ENCODE measurements at regions not wholly inside any gene's neighbourhood (a gene's known extent, or its start where the extent isn't known, plus 50 kb on each side); places are given as distances from the start of the nearest gene placed in this dataset.

DNA sequence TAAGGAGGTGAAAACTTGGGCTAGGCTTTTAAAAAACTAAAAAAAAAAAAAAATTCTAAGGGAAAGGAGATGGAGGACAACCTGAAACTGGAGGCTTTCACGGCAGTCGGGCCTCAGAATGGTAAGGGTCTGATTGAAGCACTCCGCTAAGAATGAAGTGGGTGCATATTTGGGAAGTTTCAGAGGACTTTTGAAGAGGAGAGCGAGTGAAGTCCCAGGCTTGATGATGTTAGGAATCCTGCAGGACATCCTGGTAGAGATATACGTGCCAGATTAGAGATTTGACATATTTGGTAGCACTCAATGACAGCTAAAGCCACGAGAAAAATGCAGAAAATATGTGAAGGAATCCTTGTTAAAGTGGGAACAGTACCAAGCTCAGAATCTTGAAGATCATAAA lies 186.2 kb downstream of the SNAPC1 start:
- H3K36me3 Mint-ChIP-seq (ENCODE audit: low read depth): no peaks in the 10 kb centered on the region
- ATAC-seq (no peak), DNase-seq (no peak)
- no peak overlapping the region for H3K4me3 Mint-ChIP-seq
- peaks cover 17% of the 10 kb centered on the region for H3K27me3 Mint-ChIP-seq
- no peaks in the 10 kb centered on the region for H3K4me1 Mint-ChIP-seq
- peaks cover 5% of the 10 kb centered on the region for H3K9me3 Mint-ChIP-seq (ENCODE audit: low read depth)
- H3K27ac Mint-ChIP-seq: no peak overlapping the region
- ChIA-PET CTCF (interaction anchor here (1.2 kb wide), 1 partner anchor 169 kb away, joined by 3 read pairs; no protein-coding TSS in a partner anchor), POLR2A (no interaction called here)
- intact Hi-C loops (cut with DNase I, micrococcal nuclease): no loop called here

GRCh38 chr14:61950340-61950739 lies 188.1 kb downstream of the SNAPC1 start:
- no peaks in the 10 kb centered on the region for H3K9me3 Mint-ChIP-seq (ENCODE audit: low read depth)
- H3K27ac Mint-ChIP-seq: no peak overlapping the region
- H3K4me3 Mint-ChIP-seq: no peak overlapping the region
- intact Hi-C loops (cut with DNase I, micrococcal nuclease): no loop called here
- no peaks in the 10 kb centered on the region for H3K4me1 Mint-ChIP-seq
- ATAC-seq (no peak), DNase-seq (no peak)
- H3K27me3 Mint-ChIP-seq: peaks cover 17% of the 10 kb centered on the region
- H3K36me3 Mint-ChIP-seq (ENCODE audit: low read depth): no peaks in the 10 kb centered on the region
- POLR2A ChIA-PET: no interaction called here
- CTCF ChIA-PET: no interaction called here

DNA sequence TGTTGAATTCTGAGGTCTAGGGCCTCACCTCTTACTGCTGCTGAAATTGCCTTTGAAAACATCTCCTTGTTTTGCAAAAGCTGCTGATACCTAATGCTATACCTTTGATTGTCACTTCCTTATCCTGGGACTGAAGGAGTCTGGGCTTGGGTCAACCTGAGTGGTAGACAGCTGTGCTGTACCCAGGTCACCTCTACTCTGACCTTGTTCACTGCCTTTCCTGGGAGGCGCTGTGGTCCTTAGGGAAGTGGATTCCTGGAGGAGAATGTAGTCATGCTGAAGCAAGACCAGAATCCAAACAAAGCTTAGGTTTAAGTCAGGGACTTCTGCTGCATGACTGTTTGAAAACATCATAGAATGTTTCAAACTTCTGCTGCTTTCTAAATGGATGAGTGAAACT lies 191.4 kb downstream of the SNAPC1 start:
- Mint-ChIP-seq H3K4me1 (no peaks in the 10 kb centered on the region), H3K4me3 (no peak overlapping the region), H3K36me3 (ENCODE audit: low read depth) (no peaks in the 10 kb centered on the region), H3K27ac (no peak overlapping the region), H3K27me3 (peaks cover 19% of the 10 kb centered on the region), H3K9me3 (ENCODE audit: low read depth) (no peaks in the 10 kb centered on the region)
- ChIA-PET POLR2A (no interaction called here), CTCF (interaction anchor here (0.7 to 1.0 kb wide), 3 partner anchors 10 to 172 kb away, joined by 3 to 5 read pairs (median 3); no protein-coding TSS in a partner anchor)
- intact Hi-C loops (cut with DNase I, micrococcal nuclease): no loop called here
- no peak for DNase-seq
- no peak for ATAC-seq

- Mint-ChIP-seq H3K4me1 (no peaks in the 10 kb centered on the region), H3K4me3 (no peak overlapping the region), H3K27ac (no peak overlapping the region), H3K9me3 (ENCODE audit: low read depth) (peaks cover 2% of the 10 kb centered on the region), H3K36me3 (ENCODE audit: low read depth) (no peaks in the 10 kb centered on the region), H3K27me3 (peaks cover 24% of the 10 kb centered on the region)
- ATAC-seq: no peak
- DNase-seq: no peak
- intact Hi-C loops (cut with DNase I, micrococcal nuclease): no loop called here
- CTCF ChIA-PET: interaction anchor here (0.7 to 1.0 kb wide), 3 partner anchors 9 to 172 kb away, joined by 3 to 5 read pairs (median 3); no protein-coding TSS in a partner anchor
- POLR2A ChIA-PET: no interaction called here
Measured at GRCh38 chr14:61954306-61954705, 192.1 kb downstream of the SNAPC1 start.

- H3K36me3 Mint-ChIP-seq (ENCODE audit: low read depth): no peaks in the 10 kb centered on the region
- peaks cover 28% of the 10 kb centered on the region for H3K27me3 Mint-ChIP-seq
- DNase-seq (no peak), ATAC-seq (no peak)
- H3K4me1 Mint-ChIP-seq: no peaks in the 10 kb centered on the region
- intact Hi-C loops (cut with DNase I, micrococcal nuclease): no loop called here
- H3K9me3 Mint-ChIP-seq (ENCODE audit: low read depth): peaks cover 2% of the 10 kb centered on the region
- ChIA-PET CTCF (no interaction called here), POLR2A (no interaction called here)
- H3K27ac Mint-ChIP-seq: no peak overlapping the region
- H3K4me3 Mint-ChIP-seq: no peak overlapping the region
Measured at GRCh38 chr14:61956517-61956916, 194.3 kb downstream of the SNAPC1 start.

DNA sequence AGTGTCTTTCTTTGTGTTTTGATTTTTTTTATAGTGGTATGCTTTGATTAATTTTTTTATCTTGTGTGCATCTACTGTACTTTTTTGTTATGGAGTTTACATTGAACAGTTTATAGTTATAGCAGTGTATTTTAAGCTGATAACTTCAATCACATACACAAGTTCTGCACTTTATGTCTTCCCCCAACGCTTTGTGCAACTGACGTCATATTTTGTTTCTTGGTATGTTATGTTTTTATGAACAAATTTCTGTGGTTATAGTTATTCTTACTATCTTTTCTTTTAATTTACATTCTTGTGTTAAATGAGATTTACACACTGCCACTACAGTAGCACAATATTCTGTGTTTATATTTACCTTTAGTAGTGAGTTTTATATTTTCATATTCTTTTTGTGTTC lies 197.1 kb downstream of the SNAPC1 start:
- no peaks in the 10 kb centered on the region for H3K4me1 Mint-ChIP-seq
- CTCF ChIA-PET: no interaction called here
- H3K36me3 Mint-ChIP-seq (ENCODE audit: low read depth): no peaks in the 10 kb centered on the region
- intact Hi-C loops (cut with DNase I, micrococcal nuclease): no loop called here
- peaks cover 32% of the 10 kb centered on the region for H3K27me3 Mint-ChIP-seq
- H3K4me3 Mint-ChIP-seq: no peak overlapping the region
- peaks cover 2% of the 10 kb centered on the region for H3K9me3 Mint-ChIP-seq (ENCODE audit: low read depth)
- ATAC-seq (no peak), DNase-seq (no peak)
- POLR2A ChIA-PET: no interaction called here
- H3K27ac Mint-ChIP-seq: no peak overlapping the region

- peaks cover 2% of the 10 kb centered on the region for H3K9me3 Mint-ChIP-seq (ENCODE audit: low read depth)
- ChIA-PET CTCF (interaction anchor here (0.6 kb wide), 1 partner anchor 1054 kb away, joined by 5 read pairs; no protein-coding TSS in a partner anchor), POLR2A (no interaction called here)
- intact Hi-C loops (cut with DNase I, micrococcal nuclease): no loop called here
- no peaks in the 10 kb centered on the region for H3K4me1 Mint-ChIP-seq
- ATAC-seq (no peak), DNase-seq (no peak)
- no peaks in the 10 kb centered on the region for H3K36me3 Mint-ChIP-seq (ENCODE audit: low read depth)
- H3K4me3 Mint-ChIP-seq: no peak overlapping the region
- H3K27ac Mint-ChIP-seq: no peak overlapping the region
- peaks cover 37% of the 10 kb centered on the region for H3K27me3 Mint-ChIP-seq
Measured at GRCh38 chr14:61961369-61961768, 199.1 kb downstream of the SNAPC1 start.

DNA sequence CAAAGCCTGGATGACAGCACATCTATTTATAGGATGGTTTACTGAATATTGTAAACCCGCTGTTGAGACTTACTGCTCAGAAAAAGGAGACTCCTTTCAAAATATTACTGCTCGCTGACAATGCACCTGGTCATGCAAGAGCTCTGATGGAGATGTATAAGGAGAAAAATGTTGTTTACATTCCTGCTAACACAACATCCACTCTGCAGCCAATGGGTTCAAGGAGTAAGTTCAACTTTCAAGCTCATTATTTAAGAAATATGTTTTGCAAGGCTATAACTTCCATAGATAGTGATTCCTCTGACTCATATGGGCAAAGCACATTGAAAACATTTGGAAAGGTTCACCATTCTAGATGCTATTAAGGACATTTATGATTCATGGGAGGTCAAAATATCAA lies 201.7 kb downstream of the SNAPC1 start:
- peaks cover 2% of the 10 kb centered on the region for H3K9me3 Mint-ChIP-seq (ENCODE audit: low read depth)

DNA sequence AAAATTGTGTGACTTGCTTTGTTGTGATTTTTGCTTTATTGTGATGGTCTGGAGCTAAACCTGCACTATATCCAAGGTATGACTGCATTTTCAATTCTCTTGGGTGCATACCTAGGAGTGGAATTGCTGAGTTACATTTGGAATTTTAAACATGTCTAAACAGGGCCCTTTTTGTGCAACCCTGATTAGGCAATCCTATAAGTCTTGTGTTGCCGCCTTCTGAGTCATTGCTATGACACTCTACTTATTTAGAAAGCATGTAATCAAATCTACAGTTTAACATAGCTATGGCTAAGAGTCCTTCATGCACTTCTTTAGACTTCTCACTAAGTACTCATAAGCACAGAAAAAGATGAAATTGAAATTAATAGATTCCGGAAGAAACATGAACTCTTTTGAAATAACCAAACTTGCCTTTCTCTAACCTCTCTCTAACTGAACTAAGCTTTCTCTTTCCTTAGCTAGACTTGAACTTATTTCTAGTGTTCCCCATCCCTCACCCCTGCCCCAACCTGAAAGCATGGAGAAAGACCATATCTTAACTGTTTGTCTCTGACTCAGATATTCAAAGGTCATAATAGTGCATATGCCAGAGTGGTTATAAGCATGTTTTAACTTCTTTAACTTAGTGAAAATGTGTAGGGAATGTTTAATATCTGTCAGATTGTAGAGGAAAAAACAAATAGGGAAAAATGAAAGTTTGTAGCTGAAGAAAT lies 203.0 kb downstream of the SNAPC1 start:
- no peaks in the 10 kb centered on the region for H3K9me3 Mint-ChIP-seq (ENCODE audit: low read depth)
- no peaks in the 10 kb centered on the region for H3K4me1 Mint-ChIP-seq
- no peak overlapping the region for H3K27ac Mint-ChIP-seq
- H3K4me3 Mint-ChIP-seq: no peak overlapping the region
- peaks cover 33% of the 10 kb centered on the region for H3K27me3 Mint-ChIP-seq
- intact Hi-C loops (cut with DNase I, micrococcal nuclease): no loop called here
- ChIA-PET CTCF (interaction anchor here (0.8 kb wide), 1 partner anchor 127 kb away, joined by 4 read pairs; no protein-coding TSS in a partner anchor), POLR2A (interaction anchor here (0.6 kb wide), 1 partner anchor 50 kb away, joined by 3 read pairs; no protein-coding TSS in a partner anchor)
- ATAC-seq (no peak), DNase-seq (no peak)
- no peaks in the 10 kb centered on the region for H3K36me3 Mint-ChIP-seq (ENCODE audit: low read depth)

More for the DNA sequence above, 201.7 kb downstream of the SNAPC1 start:
- ATAC-seq: no peak
- CTCF ChIA-PET: no interaction called here
- Mint-ChIP-seq H3K27me3 (peaks cover 29% of the 10 kb centered on the region), H3K36me3 (ENCODE audit: low read depth) (no peaks in the 10 kb centered on the region), H3K4me3 (no peak overlapping the region), H3K27ac (no peak overlapping the region), H3K4me1 (no peaks in the 10 kb centered on the region)
- intact Hi-C loops (cut with DNase I, micrococcal nuclease): no loop called here
- POLR2A ChIA-PET: no interaction called here
- DNase-seq: no peak

- Mint-ChIP-seq H3K36me3 (ENCODE audit: low read depth) (no peaks in the 10 kb centered on the region), H3K4me1 (no peaks in the 10 kb centered on the region), H3K27me3 (peaks cover 24% of the 10 kb centered on the region), H3K9me3 (ENCODE audit: low read depth) (no peaks in the 10 kb centered on the region), H3K27ac (no peak overlapping the region), H3K4me3 (no peak overlapping the region)
- ATAC-seq: no peak
- no peak for DNase-seq
- POLR2A ChIA-PET: no interaction called here
- intact Hi-C loops (cut with DNase I, micrococcal nuclease): no loop called here
- CTCF ChIA-PET: no interaction called here
Measured at GRCh38 chr14:61968207-61968606, 206.0 kb downstream of the SNAPC1 start.

DNA sequence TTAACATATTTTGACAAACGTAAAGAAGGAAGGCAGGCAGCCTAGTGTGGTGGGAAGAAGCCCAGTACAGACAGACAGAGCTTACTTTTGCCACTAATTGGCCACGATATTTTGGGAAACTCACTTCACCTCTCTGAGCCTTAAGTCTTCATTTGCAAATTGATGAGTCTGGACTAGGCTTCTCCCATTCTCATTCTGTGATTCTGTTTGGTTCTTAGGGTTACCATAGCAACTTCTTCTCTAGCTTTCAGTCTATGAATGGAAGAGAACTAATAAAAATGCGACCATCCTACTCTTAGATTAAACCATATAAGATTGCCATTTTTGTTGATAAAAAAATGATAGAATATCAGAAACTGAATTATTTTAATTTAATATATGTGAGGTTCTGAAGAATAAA lies 210.5 kb downstream of the SNAPC1 start:
- POLR2A ChIA-PET: no interaction called here
- ATAC-seq (no peak), DNase-seq (no peak)
- H3K27ac Mint-ChIP-seq: no peak overlapping the region
- H3K27me3 Mint-ChIP-seq: peaks cover 22% of the 10 kb centered on the region
- no peak overlapping the region for H3K4me3 Mint-ChIP-seq
- H3K36me3 Mint-ChIP-seq (ENCODE audit: low read depth): peaks cover 1% of the 10 kb centered on the region
- CTCF ChIA-PET: interaction anchor here (1.3 kb wide), 1 partner anchor 11 kb away, joined by 3 read pairs; no protein-coding TSS in a partner anchor
- intact Hi-C loops (cut with DNase I, micrococcal nuclease): no loop called here
- H3K9me3 Mint-ChIP-seq (ENCODE audit: low read depth): peaks cover 8% of the 10 kb centered on the region
- H3K4me1 Mint-ChIP-seq: no peaks in the 10 kb centered on the region

DNA sequence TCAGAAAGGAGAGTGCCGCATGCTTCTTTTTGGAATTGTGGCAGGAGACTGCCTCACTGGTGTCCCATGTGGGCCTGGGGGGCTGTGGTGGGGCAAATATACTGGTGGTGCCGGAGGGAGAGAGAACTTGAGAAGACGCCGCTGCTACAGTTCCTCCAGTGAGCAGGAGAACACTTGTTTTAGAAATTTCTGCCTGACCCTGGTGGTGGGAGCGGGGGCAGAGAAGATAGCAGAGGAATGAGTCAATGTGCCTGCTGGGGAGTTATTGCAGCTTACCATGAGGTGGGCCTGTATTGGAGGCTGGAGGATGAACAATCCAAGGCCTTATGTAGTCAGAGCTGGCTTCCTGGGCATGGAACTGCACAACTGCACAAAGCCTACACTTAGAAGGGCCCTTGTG lies 211.8 kb downstream of the SNAPC1 start:
- peaks cover 8% of the 10 kb centered on the region for H3K9me3 Mint-ChIP-seq (ENCODE audit: low read depth)
- ATAC-seq: no peak
- ChIA-PET POLR2A (no interaction called here), CTCF (interaction anchor here (0.7 kb wide), 1 partner anchor 79 kb away, joined by 3 read pairs; no protein-coding TSS in a partner anchor)
- peaks cover 1% of the 10 kb centered on the region for H3K36me3 Mint-ChIP-seq (ENCODE audit: low read depth)
- no peak overlapping the region for H3K4me3 Mint-ChIP-seq
- no peaks in the 10 kb centered on the region for H3K4me1 Mint-ChIP-seq
- intact Hi-C loops (cut with DNase I, micrococcal nuclease): no loop called here
- DNase-seq: no peak
- H3K27ac Mint-ChIP-seq: no peak overlapping the region
- peaks cover 24% of the 10 kb centered on the region for H3K27me3 Mint-ChIP-seq
